Activated CD4-positive, alpha-beta T cell treated with anti-CD3 and anti-CD28 coated beads, Interleukin-2, amount 50 U/mL, for 24 hours (primary cell): ENCODE measurements at regions not wholly inside any gene's neighbourhood (a gene's known extent, or its start where the extent isn't known, plus 50 kb on each side); places are given as distances from the start of the nearest gene placed in this dataset.
A peak's percentile ranks its signal among the peaks of the same experiment; 100 is the strongest.

Source experiments
- DNase-seq, 2 donors: peaks; one replicate each; pipeline ENCODE4 v3.0.0-alpha.2; 2020; ENCODE audit warnings: low read depth in 1 of 2, low spot score in 1 of 2

GRCh38 chr3:46091741-46092701 is 64.7 kb upstream of the XCR1 start:
- DNase-seq = no peak

GRCh38 chr3:46091046-46091445 is 63.8 kb upstream of the XCR1 start:
- DNase-seq = no peak

- no peak for DNase-seq
Measured at GRCh38 chr3:46090161-46090591, 62.9 kb upstream of the XCR1 start.

- DNase-seq = no peak
Measured at GRCh38 chr3:46089237-46090011, 62.1 kb upstream of the XCR1 start.

GRCh38 chr3:46087871-46088270 is 60.6 kb upstream of the XCR1 start:
- no peak for DNase-seq

- DNase-seq = no peak
Measured at GRCh38 chr3:46086986-46087385, 59.7 kb upstream of the XCR1 start.

GRCh38 chr3:46086083-46086437 is 58.8 kb upstream of the XCR1 start:
- DNase-seq = no peak

GRCh38 chr3:46085421-46086082 is 58.3 kb upstream of the XCR1 start:
- no peak for DNase-seq

GRCh38 chr3:46083956-46084355 is 56.7 kb upstream of the XCR1 start:
- no peak for DNase-seq

GRCh38 chr3:46082849-46083248 is 55.6 kb upstream of the XCR1 start:
- no peak for DNase-seq

GRCh38 chr3:46082021-46082420 is 54.7 kb upstream of the XCR1 start:
- no peak for DNase-seq

GRCh38 chr3:46080969-46081345 is 53.7 kb upstream of the XCR1 start:
- DNase-seq = no peak

GRCh38 chr3:46080124-46080968 is 53.1 kb upstream of the XCR1 start:
- no peak for DNase-seq

GRCh38 chr3:46078712-46079400 is 51.6 kb upstream of the XCR1 start:
- peak; percentile 73 to 91 for DNase-seq
